ENCODE measurements at regions not wholly inside any gene's neighbourhood (a gene's known extent, or its start where the extent isn't known, plus 50 kb on each side); places are given as distances from the start of the nearest gene placed in this dataset.

GRCh38 chr21:32088471-32088870 lies 190.4 kb downstream of the MIS18A start:
- TF ChIP-seq CTCF (IDR thresholded peaks at IDR 0.05) (no peak), POLR2AphosphoS5 (IDR thresholded peaks at IDR 0.05) (no peak), POLR2A (IDR thresholded peaks at IDR 0.05; ENCODE audit: low read depth) (no peak), EP300 (IDR thresholded peaks at IDR 0.05) (no peak)
